HepG2 (cell line): ENCODE measurements at regions not wholly inside any gene's neighbourhood (a gene's known extent, or its start where the extent isn't known, plus 50 kb on each side); places are given as distances from the start of the nearest gene placed in this dataset.

Experiments used
- DPF2 ChIP-seq: sonication (generic); formaldehyde crosslinking; IDR thresholded peaks from 2 replicates; pipeline ENCODE4 v1.4.0; 2020; ENCODE audit warnings: mild to moderate bottlenecking, low read depth, missing genetic modification reagents, borderline replicate concordance
- HNF4A ChIP-seq: sonication (generic); formaldehyde crosslinking; IDR thresholded peaks from 2 replicates; pipeline ENCODE4 v1.4.0; 2020; ENCODE audit warnings: missing genetic modification reagents
- KIAA2018 ChIP-seq: sonication (generic); formaldehyde crosslinking; IDR thresholded peaks from 2 replicates; pipeline ENCODE4 v1.5.0; 2020; ENCODE audit warnings: mild to moderate bottlenecking, missing genetic modification reagents, borderline replicate concordance
- SETDB1 ChIP-seq: sonication (generic); formaldehyde crosslinking; IDR thresholded peaks from 2 replicates; pipeline ENCODE4 v1.5.1; 2020; ENCODE audit warnings: missing genetic modification reagents, mild to moderate bottlenecking, borderline replicate concordance
- THYN1 ChIP-seq: sonication (generic); formaldehyde crosslinking; IDR thresholded peaks from 2 replicates; pipeline ENCODE4 v1.8.1; 2023; ENCODE audit warnings: low read depth, mild to moderate bottlenecking, moderate library complexity, missing genetic modification reagents, borderline replicate concordance
- ZFX ChIP-seq: sonication (generic); formaldehyde crosslinking; IDR thresholded peaks from 2 replicates; pipeline ENCODE4 v1.4.0; 2020; ENCODE audit warnings: mild to moderate bottlenecking, low read depth, missing genetic modification reagents, moderate library complexity
- ZNF12 ChIP-seq: sonication (generic); formaldehyde crosslinking; IDR thresholded peaks from 2 replicates; pipeline ENCODE4 v1.5.0; 2020; ENCODE audit warnings: missing genetic modification reagents
- ZNF142 ChIP-seq: sonication (generic); formaldehyde crosslinking; IDR thresholded peaks from 2 replicates; pipeline ENCODE4 v1.4.0; 2020; ENCODE audit warnings: missing genetic modification reagents
- ZNF180 ChIP-seq: sonication (generic); formaldehyde crosslinking; IDR thresholded peaks from 2 replicates; pipeline ENCODE4 v1.4.0; 2020; ENCODE audit warnings: low read depth, missing genetic modification reagents, borderline replicate concordance
- ZNF232 ChIP-seq: sonication (generic); formaldehyde crosslinking; IDR thresholded peaks from 2 replicates; pipeline ENCODE4 v1.4.0; 2020; ENCODE audit warnings: missing genetic modification reagents, borderline replicate concordance
- ZNF281 ChIP-seq: sonication (generic); formaldehyde crosslinking; IDR thresholded peaks from 2 replicates; pipeline ENCODE4 v1.4.0; 2020; ENCODE audit warnings: missing genetic modification reagents, borderline replicate concordance
- ZNF383 ChIP-seq: sonication (generic); formaldehyde crosslinking; IDR thresholded peaks from 2 replicates; pipeline ENCODE4 v1.4.0; 2020; ENCODE audit warnings: missing genetic modification reagents, mild to moderate bottlenecking, borderline replicate concordance
- ZNF556 ChIP-seq: sonication (generic); formaldehyde crosslinking; IDR thresholded peaks from 2 replicates; pipeline ENCODE4 v1.4.0; 2020; ENCODE audit warnings: mild to moderate bottlenecking, missing genetic modification reagents, borderline replicate concordance

- TF ChIP-seq KIAA2018 (CRISPR knock-in tag) (no peak), ZNF383 (CRISPR knock-in tag) (no peak), THYN1 (CRISPR knock-in tag) (no peak), ZNF232 (CRISPR knock-in tag) (no peak), ZNF180 (no peak), ZNF281 (CRISPR knock-in tag) (no peak), ZNF12 (no peak), HNF4A (no peak; the same call in 1 of the 2 replicates), ZNF142 (CRISPR knock-in tag) (no peak), ZNF556 (CRISPR knock-in tag) (no peak), SETDB1 (CRISPR knock-in tag) (no peak), DPF2 (CRISPR knock-in tag) (no peak), ZFX (no peak)
Measured at GRCh38 chr7:54864663-54865062, 105.7 kb upstream of the SEC61G start (continued).
